Naive B cell (primary cell): ENCODE measurements at regions not wholly inside any gene's neighbourhood (a gene's known extent, or its start where the extent isn't known, plus 50 kb on each side); places are given as distances from the start of the nearest gene placed in this dataset.

Experiments
- ATAC-seq, 2 donors: fragments of 150-1000 bp; cut with Tn5 transposase; 2 replicates each; pipeline ENCODE4 v1.10.0; 2021; ENCODE audit warnings: low read depth in 2 of 2, mild to moderate bottlenecking in 2 of 2, moderate library complexity in 2 of 2
- DNase-seq: peaks from one replicate; pipeline ENCODE4 v3.0.0; 2022
- H3K27ac Mint-ChIP-seq, 6 donors: one replicate each; pipeline ENCODE4 v1.8.0; 2020 to 2022; ENCODE audit warnings: mild to moderate bottlenecking in 6 of 6, mixed read lengths in 6 of 6, moderate library complexity in 5 of 6, inconsistent platforms in 2 of 6
- H3K27me3 Mint-ChIP-seq, 3 donors: one replicate each; pipeline ENCODE4 v1.8.0; 2021 to 2022; ENCODE audit warnings: mixed read lengths in 3 of 3, mild to moderate bottlenecking in 1 of 3
- H3K36me3 Mint-ChIP-seq, 2 donors: one replicate each; pipeline ENCODE4 v1.8.0; 2020 to 2022; ENCODE audit warnings: mixed read lengths in 2 of 2, inconsistent platforms in 1 of 2, mild to moderate bottlenecking in 1 of 2
- H3K4me1 Mint-ChIP-seq, 3 donors: one replicate each; pipeline ENCODE4 v1.8.0; 2020 to 2022; ENCODE audit warnings: mixed read lengths in 3 of 3, inconsistent platforms in 1 of 3, mild to moderate bottlenecking in 1 of 3, moderate library complexity in 1 of 3
- H3K4me3 Mint-ChIP-seq, 8 donors: one replicate each; pipeline ENCODE4 v1.8.0; 2020 to 2022; ENCODE audit warnings: mild to moderate bottlenecking in 8 of 8, mixed read lengths in 8 of 8, moderate library complexity in 8 of 8, inconsistent platforms in 2 of 8
- H3K9me3 Mint-ChIP-seq, 7 donors: one replicate each; pipeline ENCODE4 v1.8.0; 2020 to 2022; ENCODE audit warnings: mixed read lengths in 7 of 7, mild to moderate bottlenecking in 5 of 7, inconsistent platforms in 2 of 7, moderate library complexity in 1 of 7

DNA sequence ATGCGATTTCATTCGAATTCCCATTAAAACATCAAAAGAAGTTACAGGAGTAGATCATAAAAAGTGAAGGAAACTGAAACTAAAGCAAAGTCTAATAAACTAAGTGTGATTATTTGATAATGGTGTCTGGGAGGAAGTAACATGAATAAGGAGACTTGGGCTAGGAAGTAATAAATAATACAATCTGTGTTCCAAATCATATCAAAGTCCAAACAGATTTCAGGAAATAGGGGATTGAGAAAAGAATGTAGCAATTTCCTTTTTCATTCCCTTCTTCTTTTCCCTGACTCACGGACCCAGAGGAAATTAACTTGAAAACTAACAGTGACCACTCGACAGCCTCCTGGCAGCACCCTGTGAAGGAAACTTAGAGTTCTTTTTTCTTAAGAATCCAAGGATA is 758.4 kb upstream of the GCFC2 start:
- H3K27ac Mint-ChIP-seq = no peak overlapping the region
- no peaks in the 10 kb centered on the region for H3K4me1 Mint-ChIP-seq
- peaks cover 0 to 11% (median 4%) of the 10 kb centered on the region in 7 donors for H3K9me3 Mint-ChIP-seq
- ATAC-seq (no peak), DNase-seq (no peak)
- H3K27me3 Mint-ChIP-seq = no peaks in the 10 kb centered on the region
- no peaks in the 10 kb centered on the region for H3K36me3 Mint-ChIP-seq
- no peak overlapping the region for H3K4me3 Mint-ChIP-seq

DNA sequence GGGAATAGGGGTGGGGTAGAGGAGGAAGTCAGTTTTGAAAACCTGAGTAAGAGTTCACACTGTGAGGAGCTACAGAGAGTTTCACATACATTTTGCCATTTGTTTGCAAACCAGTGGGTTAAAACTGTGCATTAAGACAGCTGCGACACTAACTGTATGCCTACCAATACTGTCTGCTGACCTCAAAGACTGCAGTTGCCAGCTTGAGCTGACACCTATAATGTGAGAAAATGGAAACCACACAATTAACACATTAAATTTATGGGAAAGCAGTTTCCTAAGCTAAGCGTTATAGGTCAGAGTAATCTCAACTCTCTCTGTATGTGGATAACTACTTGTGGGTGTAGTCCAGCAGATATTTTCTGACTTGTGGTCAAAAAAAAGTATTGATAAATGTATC is 756.6 kb upstream of the GCFC2 start:
- ATAC-seq = no peak
- H3K36me3 Mint-ChIP-seq = no peaks in the 10 kb centered on the region
- no peaks in the 10 kb centered on the region for H3K27me3 Mint-ChIP-seq
- no peak overlapping the region for H3K27ac Mint-ChIP-seq
- H3K4me3 Mint-ChIP-seq = no peak overlapping the region
- DNase-seq = no peak
- H3K4me1 Mint-ChIP-seq = no peaks in the 10 kb centered on the region
- peaks cover 0 to 8% (median 1%) of the 10 kb centered on the region in 7 donors for H3K9me3 Mint-ChIP-seq

DNA sequence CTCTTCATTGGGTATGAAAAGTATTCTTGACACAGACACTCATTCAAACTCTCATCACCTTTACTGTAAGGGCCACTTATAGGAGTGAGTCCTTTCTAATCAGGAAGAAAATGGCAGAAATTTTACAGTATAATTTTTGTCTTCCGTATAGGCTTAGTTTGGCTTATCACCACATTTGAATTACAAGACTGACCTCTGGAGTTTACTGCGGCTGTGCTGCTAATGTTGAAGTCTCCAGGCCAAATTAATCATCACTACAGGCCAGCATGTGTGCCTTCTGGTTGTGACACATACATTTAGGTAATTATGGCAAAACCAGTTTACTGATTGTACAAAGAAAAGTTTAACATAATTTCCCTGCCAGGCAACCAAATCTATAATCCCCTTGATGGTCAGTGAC is 753.6 kb upstream of the GCFC2 start:
- ATAC-seq (no peak), DNase-seq (no peak)
- Mint-ChIP-seq H3K27ac (no peak overlapping the region), H3K4me3 (no peak overlapping the region), H3K36me3 (no peaks in the 10 kb centered on the region), H3K4me1 (no peaks in the 10 kb centered on the region), H3K27me3 (no peaks in the 10 kb centered on the region), H3K9me3 (peaks cover 0 to 2% (median 0%) of the 10 kb centered on the region in 7 donors)

DNA sequence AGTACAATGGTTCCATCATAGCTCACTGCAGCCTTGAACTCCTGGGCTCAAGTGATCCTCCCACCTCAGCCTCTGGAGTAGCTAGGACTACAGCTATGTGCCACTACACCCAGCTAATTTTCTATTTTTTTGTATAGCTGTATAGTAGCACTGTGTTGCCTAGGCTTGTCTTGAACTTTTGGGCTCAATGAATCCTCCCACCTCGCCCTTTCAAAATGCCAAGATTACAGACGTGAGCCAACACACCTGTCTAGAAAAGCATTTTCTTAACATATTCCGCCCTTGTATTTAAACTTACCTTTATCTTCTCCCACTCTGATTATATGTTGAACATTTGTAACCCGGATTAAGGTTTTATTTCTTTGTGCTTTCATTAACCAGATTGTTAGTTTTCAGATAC is 750.7 kb upstream of the GCFC2 start:
- H3K27ac Mint-ChIP-seq = no peak overlapping the region
- no peak for DNase-seq
- peaks cover 0 to 4% (median 0%) of the 10 kb centered on the region in 7 donors for H3K9me3 Mint-ChIP-seq
- no peak overlapping the region for H3K4me3 Mint-ChIP-seq
- ATAC-seq = no peak
- H3K36me3 Mint-ChIP-seq = no peaks in the 10 kb centered on the region
- no peaks in the 10 kb centered on the region for H3K4me1 Mint-ChIP-seq
- H3K27me3 Mint-ChIP-seq = no peaks in the 10 kb centered on the region

DNA sequence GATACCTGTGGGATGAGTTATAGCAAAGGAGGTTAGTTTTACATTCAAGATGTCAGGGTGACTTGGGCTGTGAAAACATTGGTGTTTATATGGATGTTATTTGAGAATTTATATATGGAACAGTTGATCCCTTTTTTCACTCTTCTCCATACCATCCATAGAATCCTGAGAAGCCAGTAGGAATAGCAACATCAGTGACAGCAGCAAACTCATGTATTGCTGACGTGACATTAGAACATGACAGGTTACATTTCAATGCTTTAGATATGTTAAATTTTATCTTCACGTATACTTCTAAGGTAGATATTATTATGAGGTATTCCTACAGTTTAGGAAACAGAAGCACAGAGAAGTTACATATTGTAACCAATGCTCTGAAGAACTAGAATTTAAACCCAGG is 745.2 kb upstream of the GCFC2 start:
- Mint-ChIP-seq H3K27me3 (no peaks in the 10 kb centered on the region), H3K4me1 (no peaks in the 10 kb centered on the region)

DNA sequence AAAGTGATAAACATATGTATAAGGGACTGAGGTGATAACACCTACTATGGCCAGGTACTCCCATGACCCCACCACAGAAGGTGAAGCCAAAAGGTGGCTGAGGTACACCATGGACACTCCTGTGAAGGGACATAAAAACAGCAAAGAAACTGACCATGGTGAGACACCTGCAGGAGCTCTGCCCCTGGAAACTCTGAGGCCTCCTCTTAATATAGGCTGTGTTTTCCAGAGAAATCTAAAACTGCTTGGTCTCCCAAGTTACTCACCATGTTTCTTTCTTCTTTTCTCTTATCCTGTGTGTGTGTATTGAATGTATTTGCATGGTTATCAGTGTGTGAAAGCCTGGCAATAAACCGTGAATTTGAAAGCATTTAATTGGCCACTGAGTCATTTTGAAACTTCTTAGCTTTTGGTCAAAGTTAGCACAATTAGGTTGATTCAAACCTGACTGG is 739.3 kb upstream of the GCFC2 start:
- no peaks in the 10 kb centered on the region for H3K4me1 Mint-ChIP-seq
- no peaks in the 10 kb centered on the region for H3K36me3 Mint-ChIP-seq
- H3K27me3 Mint-ChIP-seq = no peaks in the 10 kb centered on the region
- DNase-seq = no peak
- H3K4me3 Mint-ChIP-seq = no peak overlapping the region
- H3K27ac Mint-ChIP-seq = no peak overlapping the region
- peaks cover 0 to 3% (median 2%) of the 10 kb centered on the region in 7 donors for H3K9me3 Mint-ChIP-seq
- ATAC-seq = no peak

More for the DNA sequence above, 745.2 kb upstream of the GCFC2 start:
- no peak overlapping the region for H3K4me3 Mint-ChIP-seq
- ATAC-seq (no peak), DNase-seq (no peak)
- peaks cover 0 to 4% (median 0%) of the 10 kb centered on the region in 7 donors for H3K9me3 Mint-ChIP-seq
- H3K27ac Mint-ChIP-seq = no peak overlapping the region
- no peaks in the 10 kb centered on the region for H3K36me3 Mint-ChIP-seq

DNA sequence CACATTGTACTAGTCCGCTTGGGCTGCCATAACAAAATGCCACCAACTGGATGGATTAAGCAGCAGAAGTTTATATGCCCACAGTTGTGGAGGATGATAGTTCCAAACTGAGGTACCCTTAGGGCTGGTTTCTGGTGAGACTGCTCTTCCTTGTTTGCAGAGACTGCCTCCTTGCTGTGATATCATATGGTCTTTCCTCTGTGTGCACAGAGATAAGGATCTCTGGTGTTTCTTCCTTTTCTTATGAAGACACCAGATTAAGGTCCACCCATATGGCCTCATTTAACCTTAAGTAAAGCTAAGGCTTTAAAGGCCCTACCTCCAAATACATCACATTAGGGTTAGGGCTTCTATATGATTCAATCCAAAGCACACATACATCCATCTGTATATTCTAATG is 738.2 kb upstream of the GCFC2 start:
- H3K4me3 Mint-ChIP-seq = no peak overlapping the region
- no peak for DNase-seq
- H3K4me1 Mint-ChIP-seq = no peaks in the 10 kb centered on the region
- H3K27me3 Mint-ChIP-seq = no peaks in the 10 kb centered on the region
- no peak for ATAC-seq
- peaks cover 0 to 5% (median 2%) of the 10 kb centered on the region in 7 donors for H3K9me3 Mint-ChIP-seq
- H3K27ac Mint-ChIP-seq = no peak overlapping the region
- H3K36me3 Mint-ChIP-seq = no peaks in the 10 kb centered on the region

DNA sequence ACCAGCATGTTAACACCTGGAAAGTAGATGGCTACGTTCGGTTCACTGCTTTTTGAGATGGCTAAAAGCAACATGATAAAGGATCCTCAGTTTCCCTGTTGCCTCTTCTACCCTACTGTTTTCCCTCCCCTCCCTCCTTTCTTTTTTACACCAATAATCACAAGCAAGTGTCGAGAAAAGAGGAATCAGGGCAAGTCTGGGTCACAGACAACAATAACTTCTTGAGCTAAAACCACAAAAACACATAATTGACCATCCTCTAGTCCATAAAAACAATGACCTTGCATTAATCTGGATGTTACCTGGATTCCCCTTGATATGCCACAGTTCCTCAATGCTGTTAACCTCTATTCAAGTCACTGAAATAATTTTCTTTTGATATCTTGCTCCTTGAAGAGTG is 736.6 kb upstream of the GCFC2 start:
- Mint-ChIP-seq H3K4me3 (no peak overlapping the region), H3K36me3 (no peaks in the 10 kb centered on the region), H3K27me3 (no peaks in the 10 kb centered on the region), H3K27ac (no peak overlapping the region), H3K9me3 (peaks cover 0 to 5% (median 2%) of the 10 kb centered on the region in 7 donors), H3K4me1 (no peaks in the 10 kb centered on the region)
- DNase-seq (no peak), ATAC-seq (no peak)

DNA sequence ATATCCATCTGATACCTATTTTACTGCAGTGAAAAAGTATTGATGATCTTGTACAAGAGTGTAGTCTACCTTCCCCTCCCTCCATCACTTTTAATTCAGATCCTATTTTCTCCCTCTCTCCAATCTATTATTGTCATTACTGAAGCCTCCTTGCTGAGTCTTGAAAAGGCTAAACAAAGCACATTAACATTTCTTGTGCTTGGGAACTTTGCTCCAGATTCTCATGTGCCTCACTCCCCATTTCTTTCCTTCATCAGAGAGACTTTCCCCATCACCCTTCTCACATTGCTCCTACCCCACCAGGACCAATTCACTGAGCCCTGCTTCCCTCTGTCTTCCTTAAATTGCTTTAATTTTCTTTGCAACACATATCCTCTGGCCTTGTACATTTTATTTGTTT is 736.2 kb upstream of the GCFC2 start:
- Mint-ChIP-seq H3K27me3 (no peaks in the 10 kb centered on the region), H3K27ac (peak overlapping the region in 1 of 6 donors; percentile 28), H3K36me3 (no peaks in the 10 kb centered on the region), H3K4me3 (no peak overlapping the region), H3K9me3 (peaks cover 0 to 5% (median 2%) of the 10 kb centered on the region in 7 donors), H3K4me1 (no peaks in the 10 kb centered on the region)
- DNase-seq = no peak
- ATAC-seq = no peak

DNA sequence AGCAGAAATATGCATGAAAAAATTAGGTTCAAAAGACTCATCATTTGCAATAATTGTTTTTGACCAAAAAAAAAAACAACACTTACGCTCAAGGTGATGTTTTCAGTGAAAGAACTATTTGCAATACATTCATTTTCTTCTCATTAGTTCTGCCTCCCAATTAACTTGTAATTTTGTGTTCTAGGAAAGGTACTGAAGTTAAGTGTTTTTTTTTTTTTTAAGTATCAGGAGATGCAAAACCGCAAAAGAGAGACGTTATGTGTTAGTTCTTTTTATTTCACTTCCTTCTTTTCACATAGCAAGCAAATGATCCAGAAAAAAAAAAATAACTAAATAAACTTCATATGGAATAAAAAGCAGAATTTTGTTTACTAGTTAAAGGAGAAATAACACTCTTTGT is 735.2 kb upstream of the GCFC2 start:
- Mint-ChIP-seq H3K27me3 (no peaks in the 10 kb centered on the region), H3K27ac (no peak overlapping the region), H3K36me3 (no peaks in the 10 kb centered on the region), H3K4me3 (no peak overlapping the region), H3K4me1 (no peaks in the 10 kb centered on the region), H3K9me3 (peaks cover 0 to 5% (median 3%) of the 10 kb centered on the region in 7 donors)
- no peak for ATAC-seq
- DNase-seq = no peak

DNA sequence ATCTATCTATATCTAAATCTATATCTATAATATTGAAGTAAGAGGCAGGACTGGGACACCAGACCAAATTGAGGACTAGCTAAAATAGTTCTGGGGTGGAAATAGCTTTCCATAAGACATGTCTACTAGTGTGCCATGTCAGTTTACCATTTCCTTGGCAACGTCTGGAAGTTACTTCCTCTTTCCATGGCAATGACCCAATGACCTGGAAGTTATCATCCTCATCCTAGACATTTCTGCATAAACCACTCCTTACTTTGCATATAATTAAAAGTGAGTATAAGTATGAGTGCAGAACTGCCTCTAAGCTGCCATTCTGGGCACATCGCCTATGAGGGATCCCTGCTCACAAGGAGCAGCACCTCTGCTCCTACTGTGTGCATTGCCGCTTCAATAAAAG is 734.0 kb upstream of the GCFC2 start:
- H3K27ac Mint-ChIP-seq = no peak overlapping the region
- DNase-seq (no peak), ATAC-seq (no peak)
- no peaks in the 10 kb centered on the region for H3K4me1 Mint-ChIP-seq
- H3K4me3 Mint-ChIP-seq = no peak overlapping the region
- no peaks in the 10 kb centered on the region for H3K36me3 Mint-ChIP-seq
- no peaks in the 10 kb centered on the region for H3K27me3 Mint-ChIP-seq
- peaks cover 0 to 6% (median 3%) of the 10 kb centered on the region in 7 donors for H3K9me3 Mint-ChIP-seq

DNA sequence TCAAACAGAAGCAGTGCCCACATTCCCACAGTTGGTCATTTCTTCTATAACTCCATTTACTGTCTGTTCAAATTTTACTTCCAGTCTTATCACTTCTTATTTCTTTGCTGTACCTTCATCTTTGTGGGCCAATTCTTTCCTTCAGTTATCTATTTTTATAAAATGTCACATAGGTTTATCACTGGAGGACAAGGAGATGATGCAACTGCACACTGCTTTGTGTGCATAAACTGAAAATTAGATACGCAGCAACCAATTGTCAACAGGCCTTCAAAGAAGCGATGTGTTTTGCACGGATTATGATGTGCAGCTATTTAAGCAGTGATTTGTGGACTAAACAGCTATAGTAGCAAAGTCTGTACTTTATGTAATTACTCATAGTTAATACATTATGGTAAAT is 726.8 kb upstream of the GCFC2 start:
- DNase-seq = no peak
- ATAC-seq = no peak
- no peaks in the 10 kb centered on the region for H3K36me3 Mint-ChIP-seq
- no peak overlapping the region for H3K4me3 Mint-ChIP-seq
- peaks cover 0 to 9% (median 2%) of the 10 kb centered on the region in 7 donors for H3K9me3 Mint-ChIP-seq
- H3K4me1 Mint-ChIP-seq = no peaks in the 10 kb centered on the region
- H3K27me3 Mint-ChIP-seq = no peaks in the 10 kb centered on the region
- no peak overlapping the region for H3K27ac Mint-ChIP-seq

DNA sequence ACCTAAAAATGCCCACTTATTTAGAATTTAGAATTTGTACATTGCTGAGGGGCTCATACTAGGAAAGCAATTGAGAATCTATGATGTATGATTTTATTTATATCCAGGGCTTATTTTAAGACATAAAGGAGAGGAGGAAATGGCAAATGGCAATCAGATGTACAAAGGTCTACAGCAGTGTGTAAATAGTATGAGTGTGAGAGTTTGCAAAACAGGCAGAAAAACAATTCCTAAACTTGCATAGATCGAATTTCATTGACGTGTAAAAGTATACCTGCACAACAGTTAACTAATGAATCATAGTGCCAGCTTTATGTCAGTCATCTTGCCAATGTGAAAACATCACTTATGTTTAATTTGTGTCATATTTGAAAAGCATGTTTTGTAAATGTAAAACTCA is 718.7 kb upstream of the GCFC2 start:
- Mint-ChIP-seq H3K36me3 (no peaks in the 10 kb centered on the region), H3K4me3 (no peak overlapping the region), H3K9me3 (peaks cover 0 to 8% (median 3%) of the 10 kb centered on the region in 7 donors), H3K27me3 (no peaks in the 10 kb centered on the region), H3K27ac (no peak overlapping the region), H3K4me1 (no peaks in the 10 kb centered on the region)
- no peak for ATAC-seq
- DNase-seq = no peak

DNA sequence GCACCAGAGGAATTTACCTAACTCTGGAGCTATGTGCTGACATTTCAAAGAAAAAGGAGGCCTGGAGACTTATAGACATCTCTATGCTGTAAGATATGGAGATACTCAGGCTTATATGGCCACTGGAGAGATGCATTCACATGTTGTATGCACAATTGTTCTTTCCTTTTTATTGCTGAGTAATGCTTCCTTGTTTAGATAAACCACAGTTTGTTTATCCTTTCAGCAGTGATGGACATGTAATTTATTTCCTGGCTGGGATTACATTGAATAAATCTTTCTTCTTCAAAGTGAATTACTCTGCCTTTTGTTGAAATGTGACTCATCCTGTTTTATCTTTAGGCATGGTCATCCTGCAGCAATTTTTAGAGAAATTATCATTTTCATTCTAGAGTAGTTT is 716.7 kb upstream of the GCFC2 start:
- H3K4me3 Mint-ChIP-seq = no peak overlapping the region
- DNase-seq (no peak), ATAC-seq (no peak)
- H3K27ac Mint-ChIP-seq = no peak overlapping the region
- no peaks in the 10 kb centered on the region for H3K4me1 Mint-ChIP-seq
- no peaks in the 10 kb centered on the region for H3K27me3 Mint-ChIP-seq
- no peaks in the 10 kb centered on the region for H3K36me3 Mint-ChIP-seq
- peaks cover 0 to 8% (median 3%) of the 10 kb centered on the region in 7 donors for H3K9me3 Mint-ChIP-seq

DNA sequence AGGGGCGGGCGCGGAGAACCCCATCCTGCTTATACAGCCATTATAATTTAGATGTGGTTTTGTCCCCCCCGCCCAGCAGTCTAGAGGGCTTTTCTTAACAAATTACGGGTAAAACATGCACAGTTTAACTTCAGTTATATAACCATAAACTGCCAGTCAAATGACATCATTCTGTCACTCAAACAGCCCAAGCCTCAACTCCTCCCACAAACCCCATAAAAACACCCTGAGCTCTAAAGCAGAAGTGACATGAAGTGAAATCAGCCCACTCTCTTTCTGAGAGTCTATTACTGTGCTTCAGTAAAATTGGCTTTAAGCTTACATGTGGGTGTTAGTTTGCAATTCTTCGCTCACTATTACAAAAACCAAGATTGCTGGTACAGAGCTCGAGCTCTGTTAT is 705.1 kb upstream of the GCFC2 start:
- no peak for DNase-seq
- H3K9me3 Mint-ChIP-seq = peaks cover 0 to 13% (median 4%) of the 10 kb centered on the region in 7 donors

More for the DNA sequence above, 705.1 kb upstream of the GCFC2 start:
- Mint-ChIP-seq H3K4me1 (no peaks in the 10 kb centered on the region), H3K27me3 (no peaks in the 10 kb centered on the region), H3K27ac (no peak overlapping the region), H3K4me3 (no peak overlapping the region), H3K36me3 (no peaks in the 10 kb centered on the region)
- ATAC-seq = no peak
